ENCODE measurements at regions not wholly inside any gene's neighbourhood (a gene's known extent, or its start where the extent isn't known, plus 50 kb on each side); places are given as distances from the start of the nearest gene placed in this dataset.

- intact Hi-C loops (cut with DNase I; ENCODE audit: low total_unique reads) (no loop called here), in situ Hi-C loops (cut with MboI; ENCODE audit: low sequenced_read_pairs in 4 of 4) (no loop called here)
- no peak for TF ChIP-seq CTCF (IDR thresholded peaks at IDR 0.05 in 4 of 5, conservative IDR thresholded peaks at IDR 0.05 in 1 of 5)
- no peak for TF ChIP-seq POLR2A (IDR thresholded peaks at IDR 0.05)
- no peaks in the 10 kb centered on the region for H3K27me3 ChIP-seq
- H3K4me1 ChIP-seq = no peaks in the 10 kb centered on the region
- H3K36me3 ChIP-seq = no peaks in the 10 kb centered on the region
- H3K27ac ChIP-seq = no peak overlapping the region
- no peak for ATAC-seq
- H3K9me3 ChIP-seq = no peaks in the 10 kb centered on the region
- H3K4me3 ChIP-seq = no peak overlapping the region
- no peak for DNase-seq
These were observed 1614.6 kb downstream of the PCDH7 start for GRCh38 chr4:32334759-32335158.

DNA sequence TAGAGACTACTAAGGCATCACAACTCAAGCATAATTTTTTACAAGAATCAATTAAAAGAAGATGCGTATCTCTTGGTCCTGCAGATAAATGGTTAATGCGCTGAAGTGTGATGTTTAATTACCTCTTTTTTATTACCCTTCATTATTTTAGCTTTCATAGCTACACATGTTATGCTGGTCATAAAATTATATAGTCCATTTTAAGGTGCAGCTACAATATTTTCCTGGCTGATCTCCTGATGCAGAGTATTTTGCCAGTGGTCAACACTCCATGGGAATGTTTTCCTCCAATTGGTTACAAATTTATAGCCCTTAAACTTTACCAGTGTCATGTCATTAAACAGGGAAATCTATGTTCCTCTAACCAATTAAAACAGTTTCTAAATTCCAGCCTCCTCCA is 1617.2 kb downstream of the PCDH7 start:
- intact Hi-C loops (cut with DNase I; ENCODE audit: low total_unique reads) = no loop called here
- DNase-seq (no peak), ATAC-seq (no peak)
- Histone ChIP-seq H3K27ac (no peak overlapping the region), H3K4me1 (no peaks in the 10 kb centered on the region), H3K9me3 (no peaks in the 10 kb centered on the region), H3K4me3 (no peak overlapping the region), H3K27me3 (no peaks in the 10 kb centered on the region), H3K36me3 (no peaks in the 10 kb centered on the region)
- TF ChIP-seq CTCF (IDR thresholded peaks at IDR 0.05 in 4 of 5, conservative IDR thresholded peaks at IDR 0.05 in 1 of 5) (no peak), POLR2A (IDR thresholded peaks at IDR 0.05) (no peak)
- in situ Hi-C loops (cut with MboI; ENCODE audit: low sequenced_read_pairs in 4 of 4) = no loop called here

DNA sequence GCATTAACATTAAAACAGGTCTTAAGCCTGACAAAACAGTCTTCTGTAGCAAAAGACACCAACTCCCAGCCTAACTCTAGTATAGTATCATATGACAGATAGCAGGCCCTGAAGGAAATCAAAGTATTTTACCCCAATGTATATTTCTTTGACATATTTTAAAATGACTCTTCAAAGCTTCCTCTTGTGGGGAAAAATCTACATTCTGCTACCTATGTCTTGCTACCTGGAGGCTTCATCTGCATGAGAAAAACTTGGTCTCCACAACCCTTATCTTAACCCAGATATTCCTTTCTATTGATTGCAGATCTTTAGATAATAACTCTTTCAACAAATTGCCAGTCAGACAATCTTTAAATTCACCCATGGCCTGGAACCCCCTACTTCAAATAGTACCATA is 1620.4 kb downstream of the PCDH7 start:
- Histone ChIP-seq H3K9me3 (no peaks in the 10 kb centered on the region), H3K36me3 (no peaks in the 10 kb centered on the region), H3K4me3 (no peak overlapping the region), H3K27ac (no peak overlapping the region), H3K27me3 (no peaks in the 10 kb centered on the region), H3K4me1 (no peaks in the 10 kb centered on the region)
- ATAC-seq (no peak), DNase-seq (no peak)
- intact Hi-C loops (cut with DNase I; ENCODE audit: low total_unique reads) (no loop called here), in situ Hi-C loops (cut with MboI; ENCODE audit: low sequenced_read_pairs in 4 of 4) (no loop called here)
- TF ChIP-seq POLR2A (IDR thresholded peaks at IDR 0.05) = no peak
- no peak for TF ChIP-seq CTCF (IDR thresholded peaks at IDR 0.05 in 4 of 5, conservative IDR thresholded peaks at IDR 0.05 in 1 of 5)

DNA sequence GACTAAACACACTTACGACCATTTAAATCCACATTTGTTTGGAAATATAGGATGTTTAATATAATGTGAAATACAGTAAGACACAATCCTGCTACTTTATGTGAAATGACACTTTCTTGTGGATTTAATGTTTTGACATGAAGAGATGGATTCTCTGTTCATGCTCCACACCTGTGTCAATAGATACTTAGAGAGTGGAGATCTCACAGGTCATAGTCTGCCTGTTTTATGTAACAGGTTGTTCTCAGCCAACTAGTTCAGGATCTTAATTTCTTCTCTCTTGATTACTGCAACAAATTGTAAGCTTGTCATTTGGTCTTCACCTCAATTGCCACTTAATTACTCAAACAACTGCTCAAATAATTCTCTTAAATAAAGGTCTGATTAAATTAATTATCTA is 1621.2 kb downstream of the PCDH7 start:
- TF ChIP-seq CTCF (IDR thresholded peaks at IDR 0.05 in 4 of 5, conservative IDR thresholded peaks at IDR 0.05 in 1 of 5) (no peak), POLR2A (IDR thresholded peaks at IDR 0.05) (no peak)
- H3K36me3 ChIP-seq = no peaks in the 10 kb centered on the region
- no peak overlapping the region for H3K4me3 ChIP-seq
- in situ Hi-C loops (cut with MboI; ENCODE audit: low sequenced_read_pairs in 4 of 4) = no loop called here
- no peaks in the 10 kb centered on the region for H3K27me3 ChIP-seq
- H3K9me3 ChIP-seq = no peaks in the 10 kb centered on the region
- no peaks in the 10 kb centered on the region for H3K4me1 ChIP-seq
- no peak for ATAC-seq
- no peak overlapping the region for H3K27ac ChIP-seq
- intact Hi-C loops (cut with DNase I; ENCODE audit: low total_unique reads) = no loop called here
- DNase-seq = no peak

- ATAC-seq (no peak), DNase-seq (no peak)
- H3K4me1 ChIP-seq = no peaks in the 10 kb centered on the region
- no peak overlapping the region for H3K27ac ChIP-seq
- no peak overlapping the region for H3K4me3 ChIP-seq
- H3K9me3 ChIP-seq = no peaks in the 10 kb centered on the region
- intact Hi-C loops (cut with DNase I; ENCODE audit: low total_unique reads) (no loop called here), in situ Hi-C loops (cut with MboI; ENCODE audit: low sequenced_read_pairs in 4 of 4) (no loop called here)
- H3K36me3 ChIP-seq = no peaks in the 10 kb centered on the region
- no peak for TF ChIP-seq POLR2A (IDR thresholded peaks at IDR 0.05)
- TF ChIP-seq CTCF (IDR thresholded peaks at IDR 0.05 in 4 of 5, conservative IDR thresholded peaks at IDR 0.05 in 1 of 5) = no peak
- no peaks in the 10 kb centered on the region for H3K27me3 ChIP-seq
These were observed 1621.9 kb downstream of the PCDH7 start for GRCh38 chr4:32342054-32342453.
